SK-N-SH (cell line): ENCODE measurements at regions not wholly inside any gene's neighbourhood (a gene's known extent, or its start where the extent isn't known, plus 50 kb on each side); places are given as distances from the start of the nearest gene placed in this dataset.

ENCODE experiments used
- CTCF ChIA-PET: fragments of 300-600, 350-600 bp; formaldehyde crosslinking; extraction: SDS; loops from one replicate; lab custom pipeline; 2021; lab: Yijun Ruan, JAX
- POLR2A ChIA-PET: fragments of 350-600 bp; sonication (Branson Sonifier 250); formaldehyde crosslinking; extraction: SDS; loops from one replicate; lab custom pipeline; 2020; ENCODE audit warnings: antibody characterized with exemption, inconsistent platforms; lab: Yijun Ruan, JAX
- DNase-seq: peaks from one replicate; pipeline ENCODE4 v3.0.0; 2012
- H2AFZ ChIP-seq: fragments of 200-600 bp; sonication (generic); 2 replicates; pipeline ENCODE4 v1.8.1; 2016; ENCODE audit warnings: antibody characterized with exemption, mild to moderate bottlenecking, low read depth
- H3F3A ChIP-seq: fragments of 200-600 bp; sonication (generic); replicated peaks from 2 replicates; pipeline ENCODE3; 2016; ENCODE audit warnings: antibody characterized with exemption, mild to moderate bottlenecking; ENCODE audit not compliant: insufficient read depth
- H3K27ac ChIP-seq, 2 experiments: fragments of 200-500 bp in 1 of 2; fragments of 200-600 bp in 1 of 2; sonication (Bioruptor generic) in 1 of 2; sonication (generic), shearing (Covaris generic) in 1 of 2; 2 replicates each; pipeline versions ENCODE4 v1.5.1 to v1.6.1; 2014 to 2016; ENCODE audit warnings: low read depth in 2 of 2, inconsistent platforms in 1 of 2, low read length in 1 of 2, mild to moderate bottlenecking in 1 of 2, mixed read lengths in 1 of 2
- H3K27me3 ChIP-seq: fragments of 200-600 bp; sonication (generic), shearing (Covaris generic); 2 replicates; pipeline ENCODE4 v1.6.1; 2016; ENCODE audit warnings: mixed run types; ENCODE audit not compliant: insufficient read depth
- H3K36me3 ChIP-seq, 2 experiments: fragments of 200-500 bp in 1 of 2; fragments of 200-600 bp in 1 of 2; sonication (Bioruptor generic) in 1 of 2; sonication (generic) in 1 of 2; replicated peaks in 1 of 2; 2 replicates each; pipeline versions ENCODE3 to v1.5.1; 2014 to 2016; ENCODE audit warnings: low read length in 1 of 2, mild to moderate bottlenecking in 1 of 2; ENCODE audit not compliant: insufficient read depth in 2 of 2, control insufficient read depth in 1 of 2
- H3K4me1 ChIP-seq, 2 experiments: fragments of 200-500 bp in 1 of 2; fragments of 200-600 bp in 1 of 2; sonication (Bioruptor generic) in 1 of 2; sonication (generic), shearing (Covaris generic) in 1 of 2; 2 replicates each; pipeline versions ENCODE4 v1.5.1 to v1.6.1; 2014 to 2016; ENCODE audit warnings: low read depth in 1 of 2, low read length in 1 of 2, mixed run types in 1 of 2; ENCODE audit not compliant: insufficient read depth in 2 of 2, control insufficient read depth in 1 of 2
- H3K4me2 ChIP-seq: fragments of 200-600 bp; sonication (generic), shearing (Covaris generic); 2 replicates; pipeline ENCODE4 v1.6.1; 2017; ENCODE audit warnings: mixed run types
- H3K4me3 ChIP-seq, 2 experiments: fragments of 200-500 bp in 1 of 2; fragments of 200-600 bp in 1 of 2; sonication (Bioruptor generic) in 1 of 2; sonication (generic), shearing (Covaris generic) in 1 of 2; 2 replicates each; pipeline versions ENCODE4 v1.5.1 to v1.8.1; 2014 to 2016; ENCODE audit warnings: low read depth in 2 of 2, inconsistent platforms in 1 of 2, low read length in 1 of 2, mild to moderate bottlenecking in 1 of 2, mixed read lengths in 1 of 2, moderate library complexity in 1 of 2
- H3K79me2 ChIP-seq: fragments of 200-600 bp; sonication (generic); 2 replicates; pipeline ENCODE4 v1.8.1; 2017; ENCODE audit warnings: mild to moderate bottlenecking; ENCODE audit not compliant: insufficient read depth
- H3K9ac ChIP-seq: fragments of 200-600 bp; sonication (generic); 2 replicates; pipeline ENCODE4 v1.6.1; 2017; ENCODE audit warnings: mixed run types
- H3K9me2 ChIP-seq: fragments of 200-600 bp; sonication (generic); 2 replicates; pipeline ENCODE4 v1.6.1; 2017; ENCODE audit warnings: mixed run types
- H3K9me3 ChIP-seq: fragments of 200-600 bp; sonication (generic); 2 replicates; pipeline ENCODE4 v1.6.1; 2017; ENCODE audit warnings: mixed run types, mild to moderate bottlenecking, moderate library complexity
- H4K20me1 ChIP-seq: fragments of 200-600 bp; sonication (generic); 2 replicates; pipeline ENCODE4 v1.6.1; 2017; ENCODE audit warnings: mild to moderate bottlenecking, mixed run types; ENCODE audit not compliant: insufficient read depth
- CHD2 ChIP-seq: fragments of 150-350 bp; IDR thresholded peaks from 2 replicates; pipeline ENCODE4 v1.6.1; 2018; ENCODE audit warnings: low read length; ENCODE audit not compliant: partially characterized antibody
- CTCF ChIP-seq: fragments of 200-600 bp; sonication (generic); IDR thresholded peaks from 2 replicates; pipeline ENCODE4 v1.6.1; 2017; ENCODE audit warnings: antibody characterized with exemption, mild to moderate bottlenecking, moderate library complexity
- GABPA ChIP-seq: IDR thresholded peaks from 2 replicates; pipeline ENCODE4 v1.4.0; 2012; ENCODE audit warnings: low read depth, mild to moderate bottlenecking
- GATA2 ChIP-seq: sonication (generic); formaldehyde crosslinking; IDR thresholded peaks from 2 replicates; pipeline ENCODE4 v1.5.0; 2020; ENCODE audit warnings: mild to moderate bottlenecking, missing genetic modification reagents
- NRF1 ChIP-seq: IDR thresholded peaks from 2 replicates; pipeline ENCODE4 v1.6.1; 2012; ENCODE audit warnings: low read depth, mild to moderate bottlenecking, low read length
- RCOR1 ChIP-seq: fragments of 150-350 bp; IDR thresholded peaks from 2 replicates; pipeline ENCODE4 v1.6.1; 2017; ENCODE audit warnings: antibody characterized with exemption, low read length
- RXRA ChIP-seq: IDR thresholded peaks from 2 replicates; pipeline ENCODE4 v1.4.0; 2012; ENCODE audit warnings: low read depth, mild to moderate bottlenecking, borderline replicate concordance
- SIN3A ChIP-seq: IDR thresholded peaks from 2 replicates; pipeline ENCODE4 v1.6.1; 2012; ENCODE audit warnings: low read depth, mild to moderate bottlenecking, low read length, moderate library complexity, borderline replicate concordance
- SMC3 ChIP-seq: IDR thresholded peaks from 2 replicates; pipeline ENCODE4 v1.6.1; 2012; ENCODE audit warnings: low read depth, low read length, improper control_type of control experiment
- USF2 ChIP-seq: fragments of 150-350 bp; IDR thresholded peaks from 2 replicates; pipeline ENCODE4 v1.6.1; 2017; ENCODE audit warnings: antibody characterized with exemption, low read length, low read depth, borderline replicate concordance
- WGBS: methylation state at CpG from one replicate; pipeline ENCODE4 v1.1.6; 2017; ENCODE audit warnings: low lambda C conversion rate; 5-methylcytosine and 5-hydroxymethylcytosine counted together

- no peaks in the 10 kb centered on the region for H3K4me1 ChIP-seq
- H3K9me3 ChIP-seq = no peaks in the 10 kb centered on the region
- H3K4me2 ChIP-seq = no peak overlapping the region
- H2AFZ ChIP-seq = no peak overlapping the region
- no peaks in the 10 kb centered on the region for H3K36me3 ChIP-seq
- CTCF ChIA-PET = interaction anchor here (0.9 kb wide), 1 partner anchor 31 kb away, joined by 3 read pairs; no protein-coding TSS in a partner anchor
- TF ChIP-seq CTCF (peak; percentile 33), RXRA (no peak)
- no peaks in the 10 kb centered on the region for H4K20me1 ChIP-seq
- H3K27me3 ChIP-seq = no peaks in the 10 kb centered on the region
- H3K79me2 ChIP-seq = no peaks in the 10 kb centered on the region
- DNase-seq = no peak
- POLR2A ChIA-PET = no interaction called here
- H3K9me2 ChIP-seq = no peaks in the 10 kb centered on the region
- H3K9ac ChIP-seq = no peak overlapping the region
- no peak overlapping the region for H3K27ac ChIP-seq
- no peaks in the 10 kb centered on the region for H3F3A ChIP-seq
- peak overlapping the region in 1 of 2 experiments; percentile 33; a peak in 1 of 4 replicates for H3K4me3 ChIP-seq
These were observed 368.4 kb upstream of the SLC8A1 start for GRCh38 chr2:40820319-40820718.

- CTCF ChIA-PET = no interaction called here
- H3K4me1 ChIP-seq = peaks cover 0 to 2% of the 10 kb centered on the region in 2 experiments; a peak in 1 of 4 replicates
- H3K4me2 ChIP-seq = no peak overlapping the region
- H3K36me3 ChIP-seq = no peaks in the 10 kb centered on the region
- no peak overlapping the region for H2AFZ ChIP-seq
- no peak overlapping the region for H3K27ac ChIP-seq
- H3F3A ChIP-seq = no peaks in the 10 kb centered on the region
- TF ChIP-seq RCOR1 (no peak), GABPA (no peak), NRF1 (no peak), SIN3A (no peak), CHD2 (no peak), SMC3 (no peak), GATA2 (CRISPR knock-in tag) (no peak), USF2 (no peak)
- no peak overlapping the region for H3K4me3 ChIP-seq
- WGBS = 74% methylated on average over 3 of the region's 3 CpGs
- no peaks in the 10 kb centered on the region for H3K27me3 ChIP-seq
- H3K9me3 ChIP-seq = no peaks in the 10 kb centered on the region
- no peaks in the 10 kb centered on the region for H4K20me1 ChIP-seq
- POLR2A ChIA-PET = no interaction called here
- DNase-seq = no peak
- no peaks in the 10 kb centered on the region for H3K79me2 ChIP-seq
- no peaks in the 10 kb centered on the region for H3K9me2 ChIP-seq
- no peak overlapping the region for H3K9ac ChIP-seq
These were observed 371.6 kb upstream of the SLC8A1 start for GRCh38 chr2:40823478-40823877.
